D721Med (cell line): ENCODE measurements at regions not wholly inside any gene's neighbourhood (a gene's known extent, or its start where the extent isn't known, plus 50 kb on each side); places are given as distances from the start of the nearest gene placed in this dataset.
"Not testable (repeated sequence)": the region's sequence is repeated elsewhere in the genome, so short reads cannot be mapped to it uniquely, and the experiment has no call there.

Source experiments
- DNase-seq: peaks from one replicate; pipeline ENCODE4 v3.0.0; 2011; ENCODE audit warnings: low spot score; ENCODE audit not compliant: insufficient read length
- FAIRE-seq: peaks from 2 replicates; lab custom pipeline; 2011; peaks lifted over from hg19 to GRCh38; lab: Jason Lieb, UNC
- CTCF ChIP-seq: IDR thresholded peaks from 2 replicates; pipeline ENCODE4 v1.5.1; 2012; ENCODE audit warnings: mild to moderate bottlenecking, control low read depth; ENCODE audit not compliant: insufficient read depth; ENCODE audit errors: missing control alignments

GRCh38 chr3:159030886-159031679 is 229.2 kb downstream of the MFSD1 start:
- no peak for TF ChIP-seq CTCF
- DNase-seq (no peak), FAIRE-seq (no peak)

- TF ChIP-seq CTCF = no peak
- FAIRE-seq = no peak
These were observed 230.5 kb downstream of the MFSD1 start for GRCh38 chr3:159032311-159032710.

GRCh38 chr3:159038405-159038804 is 236.6 kb downstream of the MFSD1 start:
- no peak for TF ChIP-seq CTCF
- FAIRE-seq = no peak

More at GRCh38 chr3:159032311-159032710, 230.5 kb downstream of the MFSD1 start:
- no peak for DNase-seq

GRCh38 chr3:159039286-159039685 is 237.4 kb downstream of the MFSD1 start:
- TF ChIP-seq CTCF = no peak
- FAIRE-seq (no peak), DNase-seq (no peak)

More at GRCh38 chr3:159038405-159038804, 236.6 kb downstream of the MFSD1 start:
- no peak for DNase-seq

- TF ChIP-seq CTCF = no peak
- DNase-seq (no peak), FAIRE-seq (no peak)
These were observed 243.5 kb downstream of the MFSD1 start for GRCh38 chr3:159045279-159045885.

- no peak for TF ChIP-seq CTCF
- FAIRE-seq (no peak), DNase-seq (no peak)
These were observed 245.5 kb downstream of the MFSD1 start for GRCh38 chr3:159047361-159047760.

- FAIRE-seq, DNase-seq: not testable (repeated sequence)
These were observed 250.6 kb downstream of the MFSD1 start for GRCh38 chr3:159052494-159052893.
